ENCODE measurements at regions not wholly inside any gene's neighbourhood (a gene's known extent, or its start where the extent isn't known, plus 50 kb on each side); places are given as distances from the start of the nearest gene placed in this dataset.
"Not testable (repeated sequence)": the region's sequence is repeated elsewhere in the genome, so short reads cannot be mapped to it uniquely, and the experiment has no call there.

GRCh38 chr17:43315858-43316521 is 82.2 kb upstream of the RNU2-1 start:
- no peak for DNase-seq

GRCh38 chr17:43315369-43315768 is 81.6 kb upstream of the RNU2-1 start:
- DNase-seq: no peak

GRCh38 chr17:43314611-43315011 is 80.8 kb upstream of the RNU2-1 start:
- no peak for DNase-seq

GRCh38 chr17:43312011-43312410 is 78.2 kb upstream of the RNU2-1 start:
- DNase-seq: no peak

- no peak for DNase-seq
These were observed 75.9 kb upstream of the RNU2-1 start for GRCh38 chr17:43309505-43310332.

GRCh38 chr17:43308999-43309398 is 75.2 kb upstream of the RNU2-1 start:
- no peak for DNase-seq

GRCh38 chr17:43304792-43305191 is 71.0 kb upstream of the RNU2-1 start:
- not testable (repeated sequence) for DNase-seq

- DNase-seq: not testable (repeated sequence)
These were observed 69.3 kb upstream of the RNU2-1 start for GRCh38 chr17:43303049-43303448.

GRCh38 chr17:43299300-43300076 is 65.7 kb upstream of the RNU2-1 start:
- not testable (repeated sequence) for DNase-seq

GRCh38 chr17:43289670-43290069 is 55.9 kb upstream of the RNU2-1 start:
- DNase-seq: not testable (repeated sequence)

GRCh38 chr17:43283606-43284005 is 49.8 kb upstream of the RNU2-1 start:
- DNase-seq: not testable (repeated sequence)

Measured in bone marrow (tissue), 2 donors.